Spleen (tissue), 7 donors: ENCODE measurements at regions not wholly inside any gene's neighbourhood (a gene's known extent, or its start where the extent isn't known, plus 50 kb on each side); places are given as distances from the start of the nearest gene placed in this dataset.

Experiments
- POLR2A ChIP-seq, 3 donors: fragments of 450-650 bp; IDR thresholded peaks; one replicate each; pipeline ENCODE4 v1.5.1; 2017; ENCODE audit warnings: antibody characterized with exemption in 3 of 3, mild to moderate bottlenecking in 1 of 3
- TF ChIP-seq, protein P1 (sequence below), 11 experiments: fragments of 200-600 bp in 7 of 11; fragments of 450-650 bp in 4 of 11; sonication (generic) in 4 of 11; IDR thresholded peaks in 8 of 11; conservative IDR thresholded peaks in 3 of 11; 1 replicate in 7 of 11; 2 replicates in 4 of 11; pipeline versions ENCODE4 v1.4.0 to v1.8.0; 2016 to 2021; ENCODE audit warnings: antibody characterized with exemption in 11 of 11, inconsistent platforms in 4 of 11, mild to moderate bottlenecking in 1 of 11
- donor health status: DM: no; HTN: no; CAD: no; lungs with moderate emphysema.
- donor health status: DM: no; HTN: no; CAD: no.
- donor health status: DM: no; HTN: no; CAD: no.

- TF ChIP-seq, protein P1, sequence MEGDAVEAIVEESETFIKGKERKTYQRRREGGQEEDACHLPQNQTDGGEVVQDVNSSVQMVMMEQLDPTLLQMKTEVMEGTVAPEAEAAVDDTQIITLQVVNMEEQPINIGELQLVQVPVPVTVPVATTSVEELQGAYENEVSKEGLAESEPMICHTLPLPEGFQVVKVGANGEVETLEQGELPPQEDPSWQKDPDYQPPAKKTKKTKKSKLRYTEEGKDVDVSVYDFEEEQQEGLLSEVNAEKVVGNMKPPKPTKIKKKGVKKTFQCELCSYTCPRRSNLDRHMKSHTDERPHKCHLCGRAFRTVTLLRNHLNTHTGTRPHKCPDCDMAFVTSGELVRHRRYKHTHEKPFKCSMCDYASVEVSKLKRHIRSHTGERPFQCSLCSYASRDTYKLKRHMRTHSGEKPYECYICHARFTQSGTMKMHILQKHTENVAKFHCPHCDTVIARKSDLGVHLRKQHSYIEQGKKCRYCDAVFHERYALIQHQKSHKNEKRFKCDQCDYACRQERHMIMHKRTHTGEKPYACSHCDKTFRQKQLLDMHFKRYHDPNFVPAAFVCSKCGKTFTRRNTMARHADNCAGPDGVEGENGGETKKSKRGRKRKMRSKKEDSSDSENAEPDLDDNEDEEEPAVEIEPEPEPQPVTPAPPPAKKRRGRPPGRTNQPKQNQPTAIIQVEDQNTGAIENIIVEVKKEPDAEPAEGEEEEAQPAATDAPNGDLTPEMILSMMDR (IDR thresholded peaks at IDR 0.05 in 8 of 11, conservative IDR thresholded peaks at IDR 0.05 in 3 of 11): no peak
- no peak for TF ChIP-seq POLR2A (IDR thresholded peaks at IDR 0.05)
Observed at GRCh38 chrX:5409106-5409505, 819.6 kb downstream of the NLGN4X start.
